ENCODE measurements at regions not wholly inside any gene's neighbourhood (a gene's known extent, or its start where the extent isn't known, plus 50 kb on each side); places are given as distances from the start of the nearest gene placed in this dataset.

DNA sequence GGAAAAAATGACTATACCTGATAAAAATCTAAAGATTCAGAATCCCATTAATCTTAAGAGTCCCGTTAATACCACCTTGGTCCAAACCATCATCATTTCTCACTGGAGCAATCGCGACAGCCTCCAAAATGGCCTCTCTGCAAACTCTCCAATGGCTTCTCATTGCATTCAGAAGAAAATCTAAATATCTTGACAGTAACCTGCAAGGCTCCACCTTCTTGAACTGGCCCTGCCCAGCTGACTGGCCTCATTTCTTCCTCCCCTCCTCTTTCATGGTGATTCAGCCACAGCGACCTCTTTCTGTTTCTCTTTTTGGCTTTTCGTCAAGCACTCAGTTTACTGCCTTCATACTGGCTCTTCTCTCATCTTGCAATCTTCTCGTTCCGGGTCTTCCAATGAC is 56.2 kb upstream of the GPRIN3 start:
- TF ChIP-seq, protein P1, sequence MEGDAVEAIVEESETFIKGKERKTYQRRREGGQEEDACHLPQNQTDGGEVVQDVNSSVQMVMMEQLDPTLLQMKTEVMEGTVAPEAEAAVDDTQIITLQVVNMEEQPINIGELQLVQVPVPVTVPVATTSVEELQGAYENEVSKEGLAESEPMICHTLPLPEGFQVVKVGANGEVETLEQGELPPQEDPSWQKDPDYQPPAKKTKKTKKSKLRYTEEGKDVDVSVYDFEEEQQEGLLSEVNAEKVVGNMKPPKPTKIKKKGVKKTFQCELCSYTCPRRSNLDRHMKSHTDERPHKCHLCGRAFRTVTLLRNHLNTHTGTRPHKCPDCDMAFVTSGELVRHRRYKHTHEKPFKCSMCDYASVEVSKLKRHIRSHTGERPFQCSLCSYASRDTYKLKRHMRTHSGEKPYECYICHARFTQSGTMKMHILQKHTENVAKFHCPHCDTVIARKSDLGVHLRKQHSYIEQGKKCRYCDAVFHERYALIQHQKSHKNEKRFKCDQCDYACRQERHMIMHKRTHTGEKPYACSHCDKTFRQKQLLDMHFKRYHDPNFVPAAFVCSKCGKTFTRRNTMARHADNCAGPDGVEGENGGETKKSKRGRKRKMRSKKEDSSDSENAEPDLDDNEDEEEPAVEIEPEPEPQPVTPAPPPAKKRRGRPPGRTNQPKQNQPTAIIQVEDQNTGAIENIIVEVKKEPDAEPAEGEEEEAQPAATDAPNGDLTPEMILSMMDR (IDR thresholded peaks at IDR 0.05), result no peak
- TF ChIP-seq POLR2A (IDR thresholded peaks at IDR 0.05), result no peak
